ENCODE measurements at regions not wholly inside any gene's neighbourhood (a gene's known extent, or its start where the extent isn't known, plus 50 kb on each side); places are given as distances from the start of the nearest gene placed in this dataset.

- Histone ChIP-seq H4K20me1 (replicated peaks; ENCODE audit: control insufficient read depth, insufficient read depth, low read length) (no peaks in the 10 kb centered on the region), H3K9me3 (replicated peaks; ENCODE audit: control insufficient read depth, insufficient read depth, low read depth, low read length) (no peaks in the 10 kb centered on the region), H3K9me1 (ENCODE audit: control insufficient read depth, insufficient read depth, low read length) (no peaks in the 10 kb centered on the region), H3K27ac (ENCODE audit: extremely low read depth, low read depth, low read length) (no peak overlapping the region), H3K4me1 (replicated peaks in 1 of 2; ENCODE audit: control insufficient read depth in 2 of 2, insufficient read depth in 2 of 2, low read length in 2 of 2) (no peaks in the 10 kb centered on the region), H3K4me3 (no peak overlapping the region), H3K4me2 (ENCODE audit: insufficient read depth, low read length) (no peak overlapping the region), H2AFZ (ENCODE audit: low read depth, low read length) (no peak overlapping the region), H3K36me3 (ENCODE audit: control insufficient read depth, insufficient read depth, low read length) (no peaks in the 10 kb centered on the region), H3K9ac (ENCODE audit: insufficient read depth in 1 of 2, low read depth in 2 of 2, low read length in 2 of 2) (no peak overlapping the region), H3K79me2 (ENCODE audit: control insufficient read depth, insufficient read depth, low read length) (no peaks in the 10 kb centered on the region), H3K27me3 (ENCODE audit: control insufficient read depth in 2 of 2, insufficient read depth in 2 of 2, low read length in 2 of 2) (no peaks in the 10 kb centered on the region)
- ChIA-PET CTCF (ENCODE audit: low intra/inter-chr PET ratio) (no interaction called here), POLR2A (no interaction called here)
- DNase-seq (ENCODE audit: extremely low read depth in 1 of 4, low spot score in 3 of 4) = no peak
- no peak for FAIRE-seq
- no peak for ATAC-seq
- 3% methylated on average over 2 of the region's 2 CpGs for WGBS (ENCODE audit: insufficient coverage, low coverage, missing lambda C conversion rate)
- in situ Hi-C loops (cut with MboI) = no loop called here
- TF ChIP-seq TAL1 (IDR thresholded peaks at IDR 0.05) (no peak), RCOR1 (IDR thresholded peaks at IDR 0.05; ENCODE audit: borderline replicate concordance in 1 of 2, low read depth in 2 of 2, low read length in 2 of 2) (no peak), ZNF311 (CRISPR knock-in tag; IDR thresholded peaks at IDR 0.05) (no peak)
- no TSS peak for BruUV-seq (replicated peaks)
- intact Hi-C loops (cut with micrococcal nuclease) = no loop called here
Observed at GRCh38 chr2:220424561-220424960, 797.1 kb downstream of the SLC4A3 start.

GRCh38 chr2:220432645-220433044, 805.2 kb downstream of the SLC4A3 start:
- no peak for TF ChIP-seq RUNX1 (IDR thresholded peaks at IDR 0.05; ENCODE audit: low read depth)
- TF ChIP-seq, protein P1, sequence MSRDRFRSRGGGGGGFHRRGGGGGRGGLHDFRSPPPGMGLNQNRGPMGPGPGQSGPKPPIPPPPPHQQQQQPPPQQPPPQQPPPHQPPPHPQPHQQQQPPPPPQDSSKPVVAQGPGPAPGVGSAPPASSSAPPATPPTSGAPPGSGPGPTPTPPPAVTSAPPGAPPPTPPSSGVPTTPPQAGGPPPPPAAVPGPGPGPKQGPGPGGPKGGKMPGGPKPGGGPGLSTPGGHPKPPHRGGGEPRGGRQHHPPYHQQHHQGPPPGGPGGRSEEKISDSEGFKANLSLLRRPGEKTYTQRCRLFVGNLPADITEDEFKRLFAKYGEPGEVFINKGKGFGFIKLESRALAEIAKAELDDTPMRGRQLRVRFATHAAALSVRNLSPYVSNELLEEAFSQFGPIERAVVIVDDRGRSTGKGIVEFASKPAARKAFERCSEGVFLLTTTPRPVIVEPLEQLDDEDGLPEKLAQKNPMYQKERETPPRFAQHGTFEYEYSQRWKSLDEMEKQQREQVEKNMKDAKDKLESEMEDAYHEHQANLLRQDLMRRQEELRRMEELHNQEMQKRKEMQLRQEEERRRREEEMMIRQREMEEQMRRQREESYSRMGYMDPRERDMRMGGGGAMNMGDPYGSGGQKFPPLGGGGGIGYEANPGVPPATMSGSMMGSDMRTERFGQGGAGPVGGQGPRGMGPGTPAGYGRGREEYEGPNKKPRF (IDR thresholded peaks at IDR 0.05; ENCODE audit: low read depth, low read length) = no peak
- TF ChIP-seq ZBTB7A (IDR thresholded peaks at IDR 0.05; ENCODE audit: borderline replicate concordance, control insufficient read depth, low read depth, low read length) = no peak
- TF ChIP-seq ZNF408 (CRISPR knock-in tag; IDR thresholded peaks at IDR 0.05; ENCODE audit: low read depth) = no peak
- no peak for TF ChIP-seq RBM22 (IDR thresholded peaks at IDR 0.05; ENCODE audit: low read depth, low read length, poor library complexity, severe bottlenecking)
- Histone ChIP-seq H3K4me1 (replicated peaks in 1 of 2; ENCODE audit: control insufficient read depth in 2 of 2, insufficient read depth in 2 of 2, low read length in 2 of 2) (no peaks in the 10 kb centered on the region), H3K36me3 (ENCODE audit: control insufficient read depth, insufficient read depth, low read length) (no peaks in the 10 kb centered on the region), H3K79me2 (ENCODE audit: control insufficient read depth, insufficient read depth, low read length) (no peaks in the 10 kb centered on the region), H3K9me3 (replicated peaks; ENCODE audit: control insufficient read depth, insufficient read depth, low read depth, low read length) (no peaks in the 10 kb centered on the region), H3K4me3 (no peak overlapping the region), H2AFZ (ENCODE audit: low read depth, low read length) (no peak overlapping the region), H3K27ac (ENCODE audit: extremely low read depth, low read depth, low read length) (no peak overlapping the region), H4K20me1 (replicated peaks; ENCODE audit: control insufficient read depth, insufficient read depth, low read length) (no peaks in the 10 kb centered on the region), H3K9me1 (ENCODE audit: control insufficient read depth, insufficient read depth, low read length) (no peaks in the 10 kb centered on the region), H3K4me2 (ENCODE audit: insufficient read depth, low read length) (no peak overlapping the region), H3K27me3 (ENCODE audit: control insufficient read depth in 2 of 2, insufficient read depth in 2 of 2, low read length in 2 of 2) (no peaks in the 10 kb centered on the region), H3K9ac (ENCODE audit: insufficient read depth in 1 of 2, low read depth in 2 of 2, low read length in 2 of 2) (no peak overlapping the region)
- ChIA-PET POLR2A (no interaction called here), CTCF (ENCODE audit: low intra/inter-chr PET ratio) (no interaction called here)
- in situ Hi-C loops (cut with MboI) = no loop called here
- ATAC-seq (no peak), DNase-seq (ENCODE audit: extremely low read depth in 1 of 4, low spot score in 3 of 4) (no peak), FAIRE-seq (no peak)
- BruUV-seq (replicated peaks) = no TSS peak
- intact Hi-C loops (cut with micrococcal nuclease) = no loop called here
- WGBS (ENCODE audit: insufficient coverage, low coverage, missing lambda C conversion rate) = 0% methylated on average over 2 of the region's 2 CpGs

Data from K562 (cell line).